ENCODE measurements at regions not wholly inside any gene's neighbourhood (a gene's known extent, or its start where the extent isn't known, plus 50 kb on each side); places are given as distances from the start of the nearest gene placed in this dataset.

- no peak overlapping the region for H3K27ac ChIP-seq
- H3K4me1 ChIP-seq = no peaks in the 10 kb centered on the region
- no peak overlapping the region for H3K4me3 ChIP-seq
- peaks cover 0 to 7% of the 10 kb centered on the region in 2 donors for H3K9me3 ChIP-seq
- no peaks in the 10 kb centered on the region for H3K27me3 ChIP-seq
- TF ChIP-seq CTCF (IDR thresholded peaks at IDR 0.05) = no peak
- TF ChIP-seq POLR2A (IDR thresholded peaks at IDR 0.05) = no peak
- no peak for TF ChIP-seq POLR2AphosphoS5 (IDR thresholded peaks at IDR 0.05)
- DNase-seq (ENCODE audit: low spot score in 2 of 2) = no peak
- H3K36me3 ChIP-seq = no peaks in the 10 kb centered on the region
- intact Hi-C loops (cut with DNase I; ENCODE audit: low total_unique reads) = no loop called here
Measured at GRCh38 chr11:97667057-97667456, 1277.2 kb downstream of the JRKL start.

- DNase-seq (ENCODE audit: low spot score in 2 of 2) = no peak
- TF ChIP-seq POLR2A (IDR thresholded peaks at IDR 0.05) = no peak
- TF ChIP-seq POLR2AphosphoS5 (IDR thresholded peaks at IDR 0.05) = no peak
- no peak for TF ChIP-seq CTCF (IDR thresholded peaks at IDR 0.05)
- H3K27me3 ChIP-seq = no peaks in the 10 kb centered on the region
- H3K4me1 ChIP-seq = no peaks in the 10 kb centered on the region
- no peak overlapping the region for H3K27ac ChIP-seq
- intact Hi-C loops (cut with DNase I; ENCODE audit: low total_unique reads) = no loop called here
- peaks cover 0 to 7% of the 10 kb centered on the region in 2 donors for H3K9me3 ChIP-seq
- no peaks in the 10 kb centered on the region for H3K36me3 ChIP-seq
- no peak overlapping the region for H3K4me3 ChIP-seq
Measured at GRCh38 chr11:97683733-97684132, 1293.9 kb downstream of the JRKL start.

GRCh38 chr11:97684486-97685439, 1295.0 kb downstream of the JRKL start:
- H3K36me3 ChIP-seq = no peaks in the 10 kb centered on the region
- no peak for DNase-seq (ENCODE audit: low spot score in 2 of 2)
- intact Hi-C loops (cut with DNase I; ENCODE audit: low total_unique reads) = no loop called here

GRCh38 chr11:97685695-97686094, 1295.9 kb downstream of the JRKL start:
- intact Hi-C loops (cut with DNase I; ENCODE audit: low total_unique reads) = no loop called here
- no peak for DNase-seq (ENCODE audit: low spot score in 2 of 2)
- no peaks in the 10 kb centered on the region for H3K9me3 ChIP-seq
- H3K27ac ChIP-seq = no peak overlapping the region
- H3K4me3 ChIP-seq = no peak overlapping the region
- H3K36me3 ChIP-seq = no peaks in the 10 kb centered on the region
- H3K27me3 ChIP-seq = no peaks in the 10 kb centered on the region
- TF ChIP-seq CTCF (IDR thresholded peaks at IDR 0.05) (no peak), POLR2A (IDR thresholded peaks at IDR 0.05) (no peak), POLR2AphosphoS5 (IDR thresholded peaks at IDR 0.05) (no peak)
- H3K4me1 ChIP-seq = no peaks in the 10 kb centered on the region

More at GRCh38 chr11:97684486-97685439, 1295.0 kb downstream of the JRKL start:
- Histone ChIP-seq H3K9me3 (no peaks in the 10 kb centered on the region), H3K27ac (no peak overlapping the region), H3K27me3 (no peaks in the 10 kb centered on the region), H3K4me3 (no peak overlapping the region), H3K4me1 (no peaks in the 10 kb centered on the region)
- TF ChIP-seq POLR2AphosphoS5 (IDR thresholded peaks at IDR 0.05) (no peak), CTCF (IDR thresholded peaks at IDR 0.05) (no peak), POLR2A (IDR thresholded peaks at IDR 0.05) (no peak)

- Histone ChIP-seq H3K27me3 (no peaks in the 10 kb centered on the region), H3K36me3 (no peaks in the 10 kb centered on the region), H3K4me3 (no peak overlapping the region), H3K9me3 (no peaks in the 10 kb centered on the region), H3K4me1 (no peaks in the 10 kb centered on the region), H3K27ac (no peak overlapping the region)
- TF ChIP-seq POLR2AphosphoS5 (IDR thresholded peaks at IDR 0.05) (no peak), POLR2A (IDR thresholded peaks at IDR 0.05) (no peak), CTCF (IDR thresholded peaks at IDR 0.05) (no peak)
- intact Hi-C loops (cut with DNase I; ENCODE audit: low total_unique reads) = no loop called here
- DNase-seq (ENCODE audit: low spot score in 2 of 2) = no peak
Measured at GRCh38 chr11:97687111-97687510, 1297.3 kb downstream of the JRKL start.

Measured in breast epithelium (tissue), 4 donors.